COLO668 (cell line): ENCODE measurements at regions not wholly inside any gene's neighbourhood (a gene's known extent, or its start where the extent isn't known, plus 50 kb on each side); places are given as distances from the start of the nearest gene placed in this dataset.

Source experiments
- DNase-seq: peaks from one replicate; lab custom pipeline; 2025; ENCODE audit not compliant: unreplicated experiment; lab: John Stamatoyannopoulos, UW

DNA sequence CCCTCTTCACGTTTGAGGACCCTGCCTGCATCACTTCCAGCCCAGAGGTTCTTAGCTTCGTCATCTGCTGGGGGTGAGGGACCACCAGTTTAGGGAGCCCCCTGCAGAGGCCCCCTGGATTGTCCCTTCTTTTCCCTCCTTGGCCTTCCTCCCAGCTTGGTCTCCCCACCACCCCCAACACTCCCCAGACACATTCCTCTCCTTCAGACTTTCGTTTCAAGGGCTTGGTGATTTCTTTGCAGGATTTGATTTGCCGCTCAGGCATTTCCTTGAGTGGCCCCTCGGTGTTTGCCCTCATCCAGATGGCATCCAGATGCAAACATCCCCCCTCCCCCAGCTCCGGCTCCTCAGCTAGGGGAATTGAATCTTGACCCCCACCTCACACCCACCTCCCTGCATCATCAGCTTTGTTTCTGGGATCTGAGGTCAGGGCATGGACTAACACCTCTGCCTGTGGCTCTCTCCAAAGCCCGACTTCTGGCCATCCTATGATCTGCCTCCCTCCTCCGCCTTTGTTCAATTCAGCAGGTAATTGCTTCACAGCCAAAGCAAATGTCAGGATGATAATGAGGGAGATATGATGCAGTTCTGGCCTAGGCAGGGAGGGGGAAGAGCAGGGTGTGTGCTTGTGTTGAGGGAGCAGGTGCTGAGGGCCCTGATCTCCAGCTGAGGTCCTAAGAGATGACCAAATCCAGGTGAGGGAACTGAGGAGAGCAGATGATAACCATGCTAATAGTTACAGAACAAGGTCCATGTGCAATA, 141.5 kb downstream of the VEGFA start:
- DNase-seq, result peak; percentile 62

DNA sequence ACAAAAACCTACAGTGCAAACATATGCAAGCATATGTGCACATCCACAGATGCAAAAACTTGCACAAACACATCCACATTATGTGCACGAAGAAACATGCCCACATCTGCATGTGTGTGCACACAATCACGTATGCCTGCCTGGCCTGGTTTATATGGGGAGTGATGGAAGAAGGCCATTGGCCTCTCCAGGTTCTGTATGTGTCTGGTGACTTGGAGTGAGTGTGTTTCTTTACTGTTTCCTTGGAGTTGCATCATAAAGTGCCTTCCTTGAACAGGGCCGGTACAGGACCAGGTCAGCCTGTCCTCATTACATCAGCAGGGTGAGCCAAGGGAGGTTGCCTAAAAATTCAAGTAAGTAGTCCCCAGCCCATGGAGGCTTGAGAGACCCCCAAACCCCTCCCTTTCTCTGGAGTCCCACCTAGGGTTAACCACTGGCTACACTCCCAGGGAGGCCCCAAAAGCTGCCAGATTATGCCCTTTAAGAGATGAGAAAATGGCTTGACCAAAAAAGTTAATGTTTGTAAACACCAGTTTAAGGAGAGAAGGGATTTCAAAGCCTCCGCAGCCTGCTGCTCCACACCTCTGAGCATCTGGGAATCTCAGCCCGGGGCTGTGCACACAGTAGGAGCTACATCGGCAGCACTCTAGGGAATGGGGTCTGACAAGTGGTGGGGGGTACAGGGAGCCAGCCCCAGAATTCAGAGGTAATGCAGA, 140.8 kb downstream of the VEGFA start:
- no peak for DNase-seq

DNA sequence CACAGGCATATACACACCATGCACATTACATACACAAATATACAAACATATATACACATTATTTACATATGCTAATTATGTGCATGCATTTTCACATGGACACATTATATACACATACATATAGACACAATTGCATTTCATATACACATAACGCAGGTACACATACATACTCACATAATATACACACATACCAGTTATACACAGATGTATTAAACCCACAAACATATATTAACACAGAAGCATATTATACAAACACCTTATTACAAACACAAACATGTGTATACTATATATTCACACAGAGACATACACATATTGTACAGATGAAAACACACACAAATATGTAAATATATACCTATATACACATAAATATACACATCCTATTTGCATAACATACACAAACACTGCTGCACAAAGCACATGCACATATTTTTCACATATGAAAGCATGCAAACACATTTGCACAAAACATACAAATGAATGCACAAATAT, 140.2 kb downstream of the VEGFA start:
- no peak for DNase-seq

DNA sequence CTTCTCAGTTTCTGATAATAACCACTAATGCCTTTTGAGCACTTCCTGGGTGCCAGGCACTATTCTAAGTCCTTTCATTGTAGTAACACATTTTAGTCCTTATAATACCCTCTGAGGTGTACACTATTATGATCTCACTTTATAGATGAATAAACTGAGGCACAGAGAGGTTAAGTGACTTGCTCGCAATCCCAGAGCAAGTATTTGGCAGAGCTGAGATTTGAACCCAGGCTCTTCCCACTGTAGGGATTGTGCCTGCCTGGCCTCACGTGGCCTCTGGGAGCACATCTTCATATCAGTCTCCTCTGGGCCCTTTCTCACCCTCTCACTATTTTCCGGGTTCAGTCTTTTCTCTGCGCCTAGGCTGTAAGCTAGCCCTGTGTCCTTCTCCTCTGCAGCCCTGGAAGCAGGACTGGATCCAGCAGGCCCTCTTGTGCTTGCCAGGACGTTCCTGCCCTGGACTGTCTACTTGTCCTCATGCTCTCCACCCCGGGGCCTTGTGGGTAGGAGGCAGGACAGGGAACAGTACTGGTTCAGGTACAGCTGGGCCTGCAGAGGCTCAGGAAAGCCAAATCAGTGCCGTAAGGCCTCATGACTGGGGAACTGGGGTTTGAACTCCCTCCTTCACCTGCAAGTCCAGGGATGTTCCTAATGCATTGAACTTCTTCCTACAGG, 139.6 kb downstream of the VEGFA start:
- DNase-seq, result no peak

DNA sequence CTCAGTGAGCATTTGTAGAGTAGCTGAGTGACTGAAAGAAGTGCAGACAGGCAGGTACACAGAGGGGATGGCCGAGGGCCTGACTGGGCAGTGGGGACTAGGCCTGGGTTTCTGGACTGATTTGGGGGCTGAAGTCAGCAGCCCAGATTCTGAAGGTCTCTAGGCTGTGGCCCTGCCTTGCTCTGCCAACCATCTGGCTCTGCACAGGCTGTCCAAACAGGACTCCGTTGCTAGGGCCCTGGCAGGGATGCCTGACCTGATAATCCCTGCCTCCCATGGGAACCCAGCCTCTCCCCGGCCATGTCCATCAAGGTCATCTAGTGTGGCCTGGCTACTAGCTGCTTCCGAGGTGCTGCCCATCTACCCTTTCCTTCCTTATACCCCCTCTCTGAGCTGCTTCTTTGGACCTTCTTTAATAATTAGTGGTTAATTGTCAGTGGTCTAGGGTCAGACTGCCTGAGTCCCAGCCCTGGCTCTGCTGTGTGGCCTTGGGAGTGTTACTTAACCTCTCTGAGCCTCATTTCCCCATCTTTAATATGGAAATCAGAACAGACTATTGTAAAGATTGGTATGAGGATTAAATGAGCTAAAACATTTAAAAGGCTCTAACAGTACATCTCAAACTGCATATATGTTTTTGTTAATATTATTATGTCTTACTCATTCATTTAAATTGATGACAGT, 137.9 kb downstream of the VEGFA start:
- no peak for DNase-seq

DNA sequence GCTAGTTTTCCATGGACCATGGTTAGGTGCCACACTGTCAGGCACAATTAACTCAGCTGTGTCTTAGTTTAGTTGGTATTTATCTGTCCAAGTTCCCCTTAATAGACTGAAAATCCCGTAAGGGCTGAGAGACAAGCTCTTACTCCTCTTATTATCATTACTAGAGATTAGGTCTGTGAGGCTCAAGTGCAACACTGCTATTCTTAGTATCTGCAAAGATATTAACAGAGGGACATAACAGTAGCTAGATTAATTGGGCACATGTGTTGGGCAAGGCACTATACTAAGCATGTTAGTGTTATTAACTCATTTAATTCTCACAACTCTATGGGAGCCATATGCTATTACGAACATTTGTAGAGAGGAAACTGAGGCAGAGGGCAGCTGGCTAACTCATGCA, 137.3 kb downstream of the VEGFA start:
- DNase-seq, result no peak

DNA sequence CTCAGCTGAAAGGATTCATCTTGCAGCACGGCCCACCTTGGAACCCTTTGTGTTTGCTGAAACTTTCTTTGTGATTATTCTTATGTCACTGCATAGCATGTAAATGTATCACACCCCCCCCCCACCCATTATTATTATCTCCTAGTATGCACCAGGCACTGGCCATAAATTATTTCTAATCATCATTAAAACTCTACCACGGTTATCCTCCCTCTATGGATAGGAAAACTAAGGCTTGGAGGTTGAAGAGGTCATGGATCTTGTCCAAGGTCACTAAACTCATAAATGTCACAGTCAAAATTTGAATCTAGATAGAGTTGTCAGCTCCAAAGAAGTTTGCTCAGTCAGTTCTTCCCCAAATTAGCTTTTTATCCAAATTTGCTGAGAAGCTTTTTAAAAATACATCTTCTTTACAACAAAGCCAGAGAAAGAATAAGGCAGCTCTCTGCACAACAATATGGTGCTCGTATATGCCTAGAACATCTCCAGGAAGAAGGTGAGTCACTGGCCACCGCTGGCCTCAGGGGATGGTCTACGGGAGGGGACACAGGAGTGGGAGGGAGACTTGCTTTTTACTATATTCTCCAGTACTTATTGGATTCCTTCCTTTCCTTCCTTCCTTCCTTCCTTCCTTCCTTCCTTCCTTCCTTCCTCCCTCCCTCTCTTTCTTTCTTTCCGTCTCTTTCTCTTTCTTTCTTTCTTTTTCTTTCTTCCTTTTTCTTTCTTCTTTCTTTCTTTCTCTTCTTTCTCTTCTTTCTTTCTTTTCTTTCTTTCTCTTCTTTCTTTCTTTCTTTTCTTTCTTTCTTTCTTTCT, 134.5 kb downstream of the VEGFA start:
- DNase-seq, result no peak

DNA sequence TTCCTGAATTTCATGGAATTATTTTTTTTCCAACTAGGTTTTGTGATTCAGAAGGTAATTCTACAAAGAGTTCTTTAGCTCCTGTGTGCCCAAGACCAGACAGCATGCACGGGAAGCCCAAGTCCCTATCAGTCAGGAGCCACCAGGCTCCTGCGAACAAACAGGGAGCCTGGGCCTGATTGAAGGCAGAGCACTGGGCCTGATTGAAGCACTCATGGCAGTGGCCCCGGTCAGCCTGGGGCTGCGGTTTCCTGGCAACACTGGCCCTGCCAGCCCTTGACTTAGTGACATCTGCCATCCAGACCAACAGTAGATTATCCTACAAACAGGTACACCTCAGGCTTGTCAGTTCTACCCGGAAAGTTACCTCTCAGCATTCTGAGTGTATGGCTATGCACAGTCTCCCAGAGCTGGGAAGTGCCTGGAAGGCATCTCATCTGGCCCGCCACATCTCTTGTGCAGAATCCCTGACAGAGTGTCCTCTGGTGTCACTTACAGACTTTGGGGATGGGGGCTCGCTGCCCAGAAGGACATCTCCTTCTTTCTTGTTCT, 133.8 kb downstream of the VEGFA start:
- DNase-seq, result peak; percentile 28

DNA sequence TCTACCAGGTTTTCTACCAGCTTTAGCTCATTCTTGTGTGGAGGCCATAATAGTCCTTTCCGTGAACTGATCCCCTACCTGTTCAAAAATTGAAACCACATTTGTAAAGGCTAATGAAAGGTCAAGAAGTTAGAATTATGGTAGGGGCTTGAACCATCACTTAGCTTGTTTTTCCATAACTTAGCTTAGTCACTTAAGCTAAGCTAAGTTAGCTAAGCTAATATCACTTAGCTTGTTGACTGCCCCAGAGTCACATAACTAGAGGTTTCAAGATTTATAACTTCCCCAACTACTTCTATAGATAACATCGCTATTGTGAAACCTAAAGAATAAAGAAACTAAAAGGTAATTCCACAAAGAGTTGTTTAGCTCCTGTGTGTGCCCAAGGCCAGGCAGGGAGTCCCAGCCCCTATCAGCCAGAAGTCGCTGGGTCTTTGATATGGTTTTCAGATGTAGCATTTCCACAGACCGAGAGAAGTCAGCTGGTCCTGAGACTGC, 131.8 kb downstream of the VEGFA start:
- no peak for DNase-seq

DNA sequence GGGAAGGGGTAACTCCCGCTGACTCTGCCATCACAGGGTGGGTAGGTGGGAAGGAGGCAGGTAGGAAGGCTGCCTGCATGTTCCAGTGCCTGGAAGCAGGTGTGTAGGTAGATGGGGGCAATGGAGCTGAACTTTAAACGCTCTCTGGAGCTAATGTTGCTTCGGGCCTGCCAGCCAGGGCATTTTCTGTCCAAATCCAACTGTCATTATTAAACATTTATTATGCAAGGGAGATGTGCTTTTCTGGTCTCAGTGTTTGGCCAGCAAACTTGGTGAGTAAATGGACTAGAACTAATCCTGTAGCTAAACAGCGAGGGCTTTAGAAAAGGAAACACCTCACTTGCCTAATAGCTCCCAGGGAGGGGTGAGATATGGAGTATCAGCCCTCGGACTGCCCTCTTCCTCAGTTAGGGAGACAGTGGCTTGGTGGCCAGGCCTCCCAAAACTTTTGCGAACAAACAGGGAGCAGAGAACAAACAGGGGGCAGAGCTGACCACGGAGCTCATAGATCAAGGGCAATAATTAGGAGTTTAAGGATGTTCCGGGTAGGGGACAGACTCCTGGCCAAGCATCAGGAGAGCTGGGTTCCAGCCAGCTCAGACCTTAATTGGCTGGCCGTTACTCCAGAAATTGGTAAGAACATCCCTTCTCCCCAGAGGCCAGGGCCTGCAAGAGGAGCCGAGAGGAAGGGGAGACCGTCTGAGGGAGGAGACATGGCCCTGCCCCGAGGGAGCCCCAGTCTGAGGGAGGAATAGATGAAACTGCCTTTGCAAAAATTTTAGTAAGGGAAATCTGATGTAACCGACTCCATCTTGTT, 131.1 kb downstream of the VEGFA start:
- DNase-seq, result peak; percentile 31

DNA sequence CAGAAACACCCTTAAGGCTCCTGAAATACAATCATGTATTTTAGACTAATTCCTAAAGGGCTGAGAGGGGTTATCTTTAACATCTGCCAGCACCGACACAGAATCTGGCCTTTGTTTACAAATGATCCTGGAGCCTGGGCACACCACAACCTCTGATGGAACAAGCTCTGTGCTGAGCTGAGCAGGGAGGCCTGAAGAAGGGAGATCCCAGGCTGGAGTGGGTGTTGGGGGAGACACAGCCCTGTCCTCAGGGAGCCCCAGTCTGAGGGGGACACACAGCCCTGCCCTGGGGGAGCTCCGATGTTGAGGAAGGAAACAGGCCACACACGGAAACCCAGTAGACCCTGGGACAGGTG, 130.5 kb downstream of the VEGFA start:
- DNase-seq, result peak; percentile 31

DNA sequence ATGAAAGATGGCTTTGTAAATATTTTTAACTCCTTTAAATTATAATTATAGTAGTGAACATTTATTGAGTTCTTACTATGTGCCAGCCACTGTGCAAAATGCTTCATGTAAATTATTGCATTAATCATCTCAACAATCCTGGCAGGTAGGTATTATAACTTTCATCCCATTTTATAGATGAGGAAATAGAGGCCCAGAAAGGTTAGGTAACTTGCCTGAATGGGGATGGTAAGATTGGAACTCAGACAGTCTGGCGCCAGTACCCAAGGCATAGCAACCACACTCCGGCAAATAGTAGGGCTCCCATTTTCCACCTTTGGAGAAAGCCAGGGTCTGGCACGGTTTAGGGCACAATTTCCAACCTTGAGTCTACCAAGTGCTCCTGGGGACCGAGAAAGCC, 129.8 kb downstream of the VEGFA start:
- no peak for DNase-seq

DNA sequence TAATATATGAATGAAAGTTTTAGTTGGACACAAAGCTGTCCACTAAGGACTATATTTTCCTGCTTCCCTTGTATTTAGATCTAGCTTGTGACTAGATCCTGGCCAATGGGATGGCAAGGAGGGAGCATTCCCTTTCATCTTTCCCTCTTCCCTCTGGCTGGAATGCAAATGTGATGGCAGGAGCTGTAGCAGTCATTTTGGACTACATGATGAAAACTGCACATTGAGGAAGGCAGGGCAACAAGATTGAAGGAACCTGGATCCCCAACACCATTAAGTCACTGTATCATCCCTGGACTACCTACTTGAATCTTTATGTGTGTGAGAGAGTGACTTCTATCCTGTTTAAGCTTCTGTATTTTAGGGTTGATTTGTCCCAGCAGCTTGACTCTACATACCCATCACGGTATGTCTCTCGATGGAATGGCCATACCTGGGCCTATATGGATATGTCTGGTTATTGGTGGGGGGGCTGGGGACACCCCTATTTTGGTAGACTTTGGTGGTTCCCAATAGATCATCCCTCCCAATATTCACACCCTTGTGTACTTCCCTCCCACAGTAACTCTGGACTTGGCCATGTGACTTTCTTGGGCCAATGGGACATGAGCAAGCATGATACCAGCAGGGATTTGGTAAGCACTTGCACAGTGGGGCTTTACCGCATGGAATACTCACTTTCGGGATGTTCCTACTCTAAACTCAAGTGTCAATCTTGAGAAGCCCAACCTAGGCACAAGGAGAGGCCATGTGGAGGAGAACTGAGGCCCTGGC, 128.5 kb downstream of the VEGFA start:
- no peak for DNase-seq

DNA sequence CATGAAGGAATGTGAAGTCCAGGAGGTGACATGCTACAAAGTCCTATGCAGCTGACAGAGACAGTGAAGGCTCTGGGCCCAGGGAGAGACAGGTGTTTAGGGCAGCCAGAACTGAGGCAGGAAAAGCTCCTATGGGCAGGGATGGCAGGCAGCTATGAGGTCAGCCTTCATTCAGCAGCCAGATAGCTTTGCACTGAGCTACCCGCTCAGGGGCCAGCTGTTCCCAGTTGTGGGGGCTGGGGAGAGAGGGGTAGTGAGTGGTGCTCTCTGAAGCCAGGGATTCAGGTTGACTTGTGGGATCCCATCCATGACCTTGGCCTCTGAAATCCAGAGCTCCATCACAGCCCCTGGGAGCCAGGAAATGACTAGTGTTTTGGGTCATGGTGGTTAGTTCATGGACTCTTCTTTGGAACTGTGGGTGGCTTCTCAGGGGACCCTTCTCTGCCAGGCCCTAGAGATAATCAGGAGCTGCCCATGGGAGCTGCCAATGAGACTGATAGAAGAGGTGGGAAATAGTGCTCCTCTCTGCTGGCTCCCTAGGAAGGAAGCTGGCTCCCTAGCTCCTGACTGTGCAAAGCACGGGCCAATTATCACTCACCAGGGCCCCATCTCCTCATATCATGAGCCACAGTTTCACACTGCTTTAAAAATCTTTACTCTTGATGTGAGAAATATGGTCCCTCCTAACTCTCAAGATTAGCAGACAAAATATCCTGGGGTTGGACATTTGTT, 127.7 kb downstream of the VEGFA start:
- no peak for DNase-seq

DNA sequence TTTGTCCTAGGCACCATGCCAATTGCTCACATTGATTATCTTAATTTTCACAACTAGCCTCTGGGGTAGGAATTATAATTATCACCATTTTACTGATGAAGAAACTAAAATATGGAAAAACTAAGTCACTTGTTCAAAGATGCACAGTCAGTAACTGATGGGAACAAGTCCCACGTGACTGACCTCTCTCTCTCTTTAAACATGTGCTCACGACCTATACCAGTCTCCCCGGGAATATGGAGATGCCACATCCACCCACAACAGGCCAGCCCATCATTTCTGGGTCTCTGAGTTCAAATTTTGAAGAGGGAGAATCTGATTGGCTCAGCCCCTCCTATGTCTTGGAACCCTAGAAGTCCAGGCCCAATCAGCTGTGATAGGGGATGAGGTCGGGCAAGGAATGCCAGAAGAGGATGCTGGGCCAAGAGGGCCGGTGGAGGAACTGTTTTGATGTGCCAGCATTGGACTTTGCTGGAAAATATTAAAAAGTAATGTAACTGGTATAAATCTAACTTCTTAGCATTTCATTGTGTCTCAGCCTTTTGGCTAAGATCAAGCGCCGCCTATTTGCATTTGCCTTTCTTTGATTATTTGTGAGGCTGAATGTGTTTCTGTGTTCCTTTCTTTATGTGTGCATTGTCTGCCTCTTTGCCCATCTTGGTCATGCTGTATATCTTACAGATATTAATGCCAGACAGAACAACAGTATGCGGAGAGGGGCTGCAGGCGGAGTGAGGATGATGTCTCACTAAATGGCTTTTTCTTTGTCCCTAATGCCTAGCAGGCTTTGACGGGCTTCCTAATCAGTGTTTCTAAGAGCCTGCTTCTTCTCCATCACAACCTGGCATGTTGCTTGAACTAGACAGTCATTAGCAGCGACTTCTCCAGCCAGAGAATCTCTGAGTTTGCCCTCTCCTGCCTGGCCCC, 126.6 kb downstream of the VEGFA start:
- DNase-seq, result no peak

DNA sequence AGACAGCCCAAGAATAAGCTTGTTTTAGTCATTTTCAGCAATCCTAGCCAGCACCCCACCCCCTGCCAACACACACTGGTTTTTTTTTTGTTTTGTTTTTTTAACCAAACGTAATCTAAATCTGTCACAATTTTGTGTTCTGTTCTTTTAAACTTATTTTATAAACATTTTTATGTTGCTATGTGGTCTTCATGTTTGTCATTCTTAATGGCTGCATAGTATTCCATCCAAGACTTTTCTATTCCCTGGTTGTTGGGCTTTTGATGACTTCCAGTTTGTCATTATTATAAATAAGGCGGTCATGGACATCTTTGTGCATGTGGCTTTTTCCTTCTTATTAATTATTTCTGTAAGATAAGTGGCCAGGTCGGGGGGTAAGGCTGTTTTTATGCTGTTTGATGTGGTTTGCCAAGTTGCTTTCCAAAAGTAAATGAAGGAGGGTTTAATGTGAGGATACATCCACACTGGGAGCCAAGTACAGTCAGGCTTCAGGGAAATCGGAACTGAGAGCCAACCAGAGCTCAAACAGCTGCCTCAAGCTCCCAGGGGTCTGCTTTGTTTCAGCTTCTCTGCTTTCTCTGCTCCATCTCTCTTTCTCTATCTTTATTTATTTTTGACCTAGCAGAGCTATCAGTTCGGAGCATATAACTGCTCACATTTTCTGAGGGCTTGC, 125.8 kb downstream of the VEGFA start:
- no peak for DNase-seq
